ENCODE measurements at regions not wholly inside any gene's neighbourhood (a gene's known extent, or its start where the extent isn't known, plus 50 kb on each side); places are given as distances from the start of the nearest gene placed in this dataset.

DNA sequence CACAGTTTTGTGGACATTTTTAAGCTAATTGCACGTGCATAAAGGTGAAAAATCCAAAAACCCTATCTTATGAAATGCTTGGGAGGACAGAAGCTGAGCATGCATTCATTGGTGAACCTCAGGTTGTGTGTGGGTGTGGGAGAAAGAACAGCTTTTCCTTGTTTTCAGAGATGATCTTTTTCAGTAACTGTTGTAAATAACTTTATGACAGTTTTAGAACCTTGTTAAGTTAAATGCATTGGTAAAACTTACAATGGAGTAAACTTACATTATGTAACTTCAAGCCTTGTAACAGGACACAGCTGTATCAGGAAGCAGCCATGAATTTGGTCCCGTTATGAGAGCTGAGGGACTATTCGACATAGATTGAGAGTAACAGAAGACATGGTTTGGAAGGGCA, 587.4 kb downstream of the GALC start:
- TF ChIP-seq CTCF (IDR thresholded peaks at IDR 0.05; ENCODE audit: poor library complexity), result no peak
- peak; percentile 89 for TF ChIP-seq EZH2phosphoT487 (IDR thresholded peaks at IDR 0.05; ENCODE audit: low read depth, severe bottlenecking, unreplicated experiment)

Measured in hepatocyte (in vitro differentiated cells).